HK-2 (cell line): ENCODE measurements at regions not wholly inside any gene's neighbourhood (a gene's known extent, or its start where the extent isn't known, plus 50 kb on each side); places are given as distances from the start of the nearest gene placed in this dataset.

Source experiments
- DNase-seq: peaks from one replicate; pipeline ENCODE4 v3.0.0-alpha.2; 2018; ENCODE audit not compliant: unreplicated experiment

DNA sequence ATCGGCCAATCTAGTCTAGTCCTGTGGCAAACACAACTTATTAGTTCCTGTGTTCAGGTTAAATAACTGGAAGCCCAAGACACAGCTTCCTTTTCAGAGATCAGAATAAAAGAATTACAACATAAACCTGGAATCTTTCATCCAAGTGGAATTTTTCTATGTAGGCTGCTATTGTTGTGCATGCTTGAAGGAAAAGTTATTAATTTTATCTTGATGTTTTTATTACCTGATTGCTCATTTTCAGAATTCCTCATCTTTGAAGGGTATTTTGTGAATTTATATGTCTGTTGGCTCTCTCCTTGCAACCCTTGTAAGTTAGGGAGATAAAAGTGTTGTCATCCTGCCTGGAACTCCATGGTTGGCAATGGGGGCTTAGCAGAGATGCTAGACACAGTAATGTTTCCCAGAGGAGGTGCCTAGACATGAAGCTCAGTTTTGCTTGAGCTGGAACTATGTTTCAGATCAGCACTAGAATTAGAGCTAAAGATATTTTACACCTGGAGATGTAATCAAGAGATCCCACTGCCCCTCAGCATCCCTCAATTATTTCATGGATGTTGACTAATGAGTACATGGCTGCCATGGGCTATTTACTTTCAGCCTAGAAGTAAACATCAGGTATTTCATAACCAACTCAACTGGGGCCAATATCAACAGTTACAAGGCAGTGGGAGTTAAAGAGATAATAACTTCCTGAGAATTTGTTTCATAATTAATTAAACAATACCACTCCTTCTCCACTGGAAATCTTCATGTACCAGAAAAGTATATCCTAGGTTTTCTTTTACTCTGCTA is 367.0 kb upstream of the MARCKS start:
- no peak for DNase-seq

DNA sequence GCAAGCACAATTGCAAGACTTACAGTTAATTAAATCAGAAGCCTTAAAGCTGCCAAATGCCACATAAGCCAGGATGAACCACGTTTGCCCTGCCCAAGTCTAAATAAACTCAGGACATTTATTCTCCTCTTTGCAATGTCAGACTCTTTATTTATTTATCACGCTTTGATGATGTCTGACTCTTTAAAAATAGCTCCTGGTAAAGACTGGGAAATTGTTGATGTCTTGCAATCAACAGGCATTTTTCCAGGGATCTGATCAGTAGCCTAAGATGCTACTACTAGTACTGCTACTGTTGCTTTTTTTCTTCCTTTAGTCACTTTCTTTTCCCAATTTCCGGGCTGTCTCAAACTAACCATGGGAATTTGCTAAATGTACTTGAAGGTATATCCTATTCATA is 365.8 kb upstream of the MARCKS start:
- no peak for DNase-seq

DNA sequence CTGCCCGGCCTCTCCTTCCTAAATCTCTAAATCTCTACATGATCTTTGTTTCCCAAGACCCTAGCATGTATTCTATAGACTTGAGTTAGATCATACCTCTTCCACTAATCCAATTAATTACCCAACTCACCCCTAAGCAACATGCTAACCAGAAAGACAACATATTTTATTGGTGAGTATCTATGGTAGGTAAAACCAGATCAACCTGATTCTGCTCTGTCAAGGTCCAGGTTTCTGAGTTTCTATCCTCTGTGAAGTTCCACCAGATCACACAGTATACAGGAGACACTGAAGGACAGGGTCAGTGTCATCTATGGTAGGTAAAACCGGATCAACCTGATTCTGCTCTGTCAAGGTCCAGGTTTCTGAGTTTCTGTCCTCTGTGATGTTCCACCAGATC is 363.2 kb upstream of the MARCKS start:
- no peak for DNase-seq

DNA sequence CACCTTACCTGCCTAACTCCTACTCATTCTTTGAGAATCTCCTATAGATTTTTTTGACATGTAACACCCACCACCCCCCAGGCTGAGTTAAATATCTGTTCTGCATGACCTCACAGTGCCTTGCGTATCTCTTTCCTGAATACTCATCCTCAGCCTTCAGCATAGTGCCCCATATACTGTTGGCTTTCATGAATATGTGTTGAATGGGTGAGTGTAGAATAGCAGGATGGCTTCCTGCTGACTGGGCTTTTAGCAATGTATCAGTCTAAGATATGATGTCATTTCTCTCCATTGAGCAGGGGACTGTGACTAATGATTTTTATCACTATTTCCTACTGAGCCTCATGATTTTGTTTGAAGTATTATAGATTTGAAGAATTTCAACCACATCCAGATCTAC is 361.6 kb upstream of the MARCKS start:
- DNase-seq: peak; percentile 28

DNA sequence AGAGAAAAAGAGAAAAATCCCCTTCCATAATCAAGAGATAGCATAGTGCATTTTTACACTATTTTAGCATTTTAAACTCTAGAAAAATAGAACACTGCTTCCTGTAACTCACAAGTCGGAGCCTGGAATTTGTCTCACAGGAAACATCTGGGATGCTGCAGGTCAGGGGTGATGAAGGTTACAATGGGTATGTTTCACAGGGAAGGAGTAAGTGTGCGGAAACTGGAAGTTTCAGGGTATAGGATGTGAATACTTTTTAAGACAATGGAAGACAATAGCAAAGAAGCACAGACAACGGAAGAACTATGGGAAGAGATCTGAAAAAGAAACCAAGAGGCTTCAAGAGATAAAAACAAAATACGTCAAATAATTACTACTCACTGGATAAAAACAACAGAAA is 361.0 kb upstream of the MARCKS start:
- no peak for DNase-seq

DNA sequence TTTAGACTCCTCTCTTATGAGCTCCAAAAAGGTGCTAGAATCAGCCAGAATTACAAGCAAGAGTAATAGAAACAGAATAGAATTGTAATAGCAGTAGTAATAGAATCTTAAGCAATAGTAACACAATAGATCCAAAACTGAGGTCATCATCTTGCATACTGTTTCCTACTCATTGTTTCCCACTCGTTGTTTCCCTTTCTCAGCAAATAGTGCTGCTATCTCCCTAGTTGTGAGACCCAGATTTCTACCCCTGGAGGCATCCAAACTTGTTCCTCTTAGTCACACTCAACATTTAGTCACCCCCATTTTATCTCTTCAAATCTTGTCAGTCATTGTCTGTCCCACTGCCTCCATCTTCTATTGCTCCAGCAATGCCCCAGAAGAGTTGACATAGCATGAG is 356.9 kb upstream of the MARCKS start:
- no peak for DNase-seq

DNA sequence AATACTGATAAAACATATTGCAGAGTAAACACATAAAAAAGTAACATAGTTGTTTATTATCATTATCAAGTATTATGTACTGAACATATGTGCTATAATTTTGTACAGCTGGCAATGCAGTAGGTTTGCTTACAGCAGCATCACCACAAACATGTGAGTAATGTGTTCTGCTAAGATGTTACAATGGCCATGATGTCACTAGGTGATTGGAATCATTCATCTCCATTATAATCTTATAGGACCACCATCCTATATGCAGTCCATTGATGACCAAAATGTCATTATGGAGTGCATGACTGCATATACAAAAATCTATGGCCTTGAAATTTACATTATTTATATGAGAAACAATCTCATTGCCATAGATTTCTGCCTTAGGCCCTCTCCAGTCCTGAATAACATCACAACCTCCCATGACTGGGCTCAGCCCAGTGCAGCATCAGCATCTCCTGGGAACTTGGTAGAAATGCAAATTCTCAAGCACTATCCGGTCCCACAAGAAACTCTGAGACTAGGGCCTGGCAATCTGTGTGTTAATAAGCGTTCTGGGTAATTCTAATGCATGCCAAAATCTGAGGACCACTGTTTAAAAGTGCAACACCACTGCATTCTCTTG is 352.0 kb upstream of the MARCKS start:
- no peak for DNase-seq

DNA sequence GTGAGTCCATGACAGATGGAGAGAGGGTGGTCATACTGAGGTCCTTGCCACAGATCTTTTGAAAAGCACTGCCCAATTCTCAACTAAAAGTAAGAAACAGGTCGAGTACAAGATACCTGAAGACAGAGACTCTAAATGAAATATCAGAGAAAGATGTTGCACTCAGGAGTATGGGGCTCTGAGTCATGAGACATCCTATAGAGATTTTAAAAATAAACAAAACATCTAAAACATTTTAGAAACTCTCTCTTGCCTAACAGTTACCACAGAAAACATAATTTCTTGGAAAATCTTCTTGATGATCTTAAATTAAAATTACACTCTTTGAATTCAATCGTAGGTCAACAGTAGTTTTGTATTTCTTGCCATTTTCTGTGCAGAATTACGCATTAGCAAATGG is 348.9 kb upstream of the MARCKS start:
- DNase-seq: no peak

DNA sequence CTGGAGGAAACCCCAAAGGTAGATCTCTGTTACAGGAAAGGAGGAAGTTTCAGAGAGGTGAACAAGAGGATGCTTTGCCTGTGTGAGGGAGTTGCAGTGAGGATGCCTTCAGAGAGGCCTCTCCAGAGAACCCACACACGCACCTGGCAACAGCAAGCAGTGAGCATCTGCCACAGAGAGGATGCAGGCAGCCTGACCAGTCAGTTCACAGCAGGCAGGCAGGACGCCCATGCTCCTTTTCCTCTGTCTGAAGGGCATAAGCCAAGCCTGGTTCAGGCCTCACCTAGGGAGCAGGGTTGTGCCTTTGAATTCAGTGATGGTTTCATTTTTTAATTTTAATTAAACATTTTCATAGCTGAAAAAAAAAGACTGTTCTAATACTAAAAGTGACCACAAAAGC is 346.0 kb upstream of the MARCKS start:
- DNase-seq: no peak

DNA sequence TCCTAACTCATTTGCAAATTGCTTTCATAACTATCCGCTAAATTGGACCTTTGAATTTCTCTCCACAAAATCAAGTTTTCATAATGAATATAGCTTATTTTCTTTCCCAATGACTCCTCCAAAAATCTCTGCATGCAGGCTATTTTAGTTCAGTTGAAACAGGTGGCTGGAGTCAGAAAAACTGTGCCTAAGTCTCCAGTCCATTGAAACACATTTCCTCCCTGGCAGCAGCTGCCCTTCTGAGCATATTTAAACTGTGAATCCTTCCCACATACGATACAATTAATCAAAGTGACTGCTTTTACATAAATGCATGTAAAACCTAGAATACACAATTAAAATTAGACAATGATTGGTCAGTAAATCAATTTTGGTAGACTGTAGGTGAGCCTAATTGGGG is 344.6 kb upstream of the MARCKS start:
- no peak for DNase-seq

DNA sequence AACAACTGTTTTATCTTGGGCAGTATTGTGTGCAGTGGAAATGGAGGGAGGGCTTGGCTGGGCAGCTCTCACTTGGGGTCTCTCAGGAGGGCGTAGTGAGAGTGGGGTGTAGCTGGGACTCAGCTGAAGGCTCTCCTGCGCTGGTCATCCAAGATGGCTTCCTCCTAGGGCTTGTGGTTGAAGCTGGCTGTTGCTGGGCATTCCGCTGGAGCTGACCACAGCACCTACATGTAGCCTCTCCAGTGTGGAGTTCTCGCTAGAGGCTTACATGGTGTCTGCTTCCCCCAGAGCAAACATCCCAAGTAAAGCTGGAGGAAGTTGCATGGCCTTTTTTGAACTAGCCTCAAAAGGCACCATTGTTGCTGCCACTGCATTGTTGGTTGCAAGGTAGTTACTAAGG is 344.1 kb upstream of the MARCKS start:
- DNase-seq: no peak

DNA sequence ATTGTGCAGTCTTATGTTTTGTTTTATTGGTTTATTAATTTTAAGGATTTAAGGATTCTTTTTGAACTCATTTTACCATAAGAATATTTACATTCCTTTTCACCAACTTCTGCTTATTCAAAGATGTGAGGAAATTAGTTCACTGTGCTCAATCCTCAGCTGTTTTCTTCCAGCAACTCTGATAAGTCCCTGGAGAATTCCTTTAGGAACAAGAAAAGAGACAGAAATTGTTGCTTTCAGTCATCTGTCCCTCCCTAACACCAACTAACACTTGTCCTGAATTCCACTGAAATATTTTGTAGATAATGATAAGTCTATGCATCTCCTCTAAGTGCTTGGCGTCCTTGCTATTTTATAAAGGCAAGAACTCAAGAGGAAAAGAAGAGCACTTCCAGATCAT is 334.8 kb upstream of the MARCKS start:
- no peak for DNase-seq

DNA sequence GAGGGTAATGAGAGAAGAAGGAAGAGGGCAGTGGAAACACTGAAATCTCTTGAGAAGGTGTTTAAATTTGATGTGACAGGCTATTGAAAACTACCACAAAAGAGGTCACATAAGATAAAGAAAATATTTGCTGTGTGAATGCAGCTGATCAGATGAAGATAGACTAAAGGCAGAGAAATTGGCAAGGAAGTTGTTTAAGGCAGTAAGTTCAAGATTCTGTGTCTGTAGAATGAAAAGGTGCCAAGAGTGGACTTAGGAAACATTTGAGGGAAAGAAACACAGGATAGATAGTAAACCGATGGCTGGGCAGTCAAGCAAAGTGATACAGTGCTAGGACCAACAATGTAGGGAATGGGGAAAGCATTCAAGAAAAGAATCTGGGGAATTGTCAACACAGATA is 332.3 kb upstream of the MARCKS start:
- no peak for DNase-seq

DNA sequence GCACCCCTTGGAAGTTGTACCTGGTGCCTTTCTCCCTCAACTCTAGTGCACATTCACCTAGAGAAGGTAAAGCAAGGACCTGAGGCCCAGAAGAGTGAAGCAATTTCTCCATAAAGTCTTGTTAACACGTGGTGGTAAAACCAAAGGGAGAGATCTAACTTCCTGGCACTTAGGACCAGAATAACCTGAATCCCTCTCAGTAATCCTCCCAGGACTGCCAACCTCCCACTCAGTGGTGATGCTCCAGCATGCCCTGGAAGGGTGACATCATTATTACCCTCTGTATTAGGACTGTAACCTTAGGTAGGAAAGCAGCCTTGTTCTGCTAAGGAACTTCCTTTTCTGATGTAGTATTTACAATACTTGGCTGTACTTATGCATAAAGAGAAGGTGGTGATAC is 330.6 kb upstream of the MARCKS start:
- DNase-seq: no peak

DNA sequence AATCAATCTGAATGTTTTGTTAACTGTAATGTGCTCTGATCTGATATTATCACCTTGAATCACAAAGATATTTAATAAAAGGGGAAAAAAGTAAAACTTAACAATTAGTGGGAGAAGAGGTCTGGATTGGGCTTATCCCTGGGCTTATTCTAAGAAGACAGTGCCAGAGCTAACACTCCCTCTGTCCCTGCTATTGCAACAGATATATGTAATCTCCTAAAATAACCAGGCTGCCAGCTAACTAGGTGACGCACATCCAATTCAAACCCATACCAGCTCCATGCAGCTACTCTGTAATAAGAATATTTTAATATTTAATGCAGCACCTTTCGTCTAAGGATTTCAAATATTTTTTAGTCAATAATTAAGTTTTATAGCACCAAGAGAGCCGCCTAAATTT is 330.1 kb upstream of the MARCKS start:
- no peak for DNase-seq

DNA sequence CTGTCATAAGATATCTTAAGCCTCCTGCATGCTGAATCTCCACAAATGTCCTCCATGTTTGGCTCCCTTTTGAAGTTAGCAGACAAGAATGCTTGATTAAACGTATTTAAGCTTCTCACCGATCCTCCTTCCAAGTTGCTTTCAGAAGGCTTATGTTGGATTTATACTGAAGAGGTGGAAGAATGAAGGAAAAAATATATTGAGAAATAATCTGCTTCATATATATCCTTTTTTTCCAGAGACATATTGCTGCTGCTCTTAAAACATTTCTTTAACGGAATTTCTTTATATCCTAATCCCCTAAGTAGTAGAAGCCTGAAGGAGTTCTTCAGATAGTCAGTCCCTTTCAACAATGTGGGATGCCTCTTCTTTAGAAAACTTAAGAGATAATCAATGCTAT is 329.0 kb upstream of the MARCKS start:
- DNase-seq: no peak

DNA sequence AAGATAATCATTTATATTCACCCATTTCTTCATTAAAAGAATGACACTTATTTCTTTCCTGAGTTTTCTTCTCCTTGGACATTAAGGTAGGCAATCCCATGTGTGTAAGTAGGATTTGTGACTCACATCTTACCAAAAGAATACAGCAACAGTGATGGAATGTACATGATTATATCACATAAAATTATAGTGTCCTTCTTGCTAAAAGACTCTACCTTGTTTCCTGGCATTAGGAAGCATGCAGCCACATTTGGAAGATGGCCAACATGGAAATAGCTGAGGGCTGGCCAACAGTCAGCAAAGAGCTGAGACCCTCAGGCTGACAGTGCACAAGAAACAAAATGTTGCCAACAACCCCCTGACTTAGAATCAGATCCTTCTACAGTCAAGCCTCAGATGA is 327.9 kb upstream of the MARCKS start:
- no peak for DNase-seq

DNA sequence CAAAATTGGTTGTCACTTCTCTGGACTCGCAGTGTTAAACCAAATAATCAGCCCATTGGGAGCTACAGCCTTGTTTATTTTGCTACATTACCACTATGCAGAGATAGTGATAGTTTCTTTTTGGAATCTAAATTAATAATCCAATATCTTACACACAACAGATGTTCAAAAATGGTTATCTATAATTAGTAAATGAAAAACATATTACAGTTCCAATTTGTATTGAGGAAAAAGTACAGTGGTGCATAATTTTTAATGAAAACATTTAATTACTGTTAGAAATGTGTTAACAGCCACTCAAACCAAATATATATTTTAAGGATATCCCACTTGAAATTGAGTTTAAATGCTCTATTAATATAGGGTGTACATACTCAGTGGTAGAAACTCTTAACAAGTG is 327.3 kb upstream of the MARCKS start:
- no peak for DNase-seq

DNA sequence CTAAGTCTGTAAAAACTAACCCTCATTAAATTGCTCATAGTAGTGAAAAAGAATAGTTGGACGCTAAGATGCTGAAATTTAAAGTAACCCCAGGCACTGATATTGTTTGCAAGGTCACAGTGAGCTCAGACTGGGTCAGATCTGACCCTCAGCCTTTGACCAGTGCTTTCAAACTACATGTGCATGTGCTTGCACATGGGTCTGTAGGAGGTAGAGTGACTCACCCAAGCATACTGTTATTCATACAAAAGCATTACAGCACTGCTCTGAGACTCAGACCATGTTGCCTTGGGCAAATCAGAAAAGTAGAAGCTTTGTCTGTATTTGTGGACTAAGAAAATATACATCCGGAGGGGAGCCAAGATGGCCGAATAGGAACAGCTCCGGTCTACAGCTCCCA is 326.4 kb upstream of the MARCKS start:
- no peak for DNase-seq

DNA sequence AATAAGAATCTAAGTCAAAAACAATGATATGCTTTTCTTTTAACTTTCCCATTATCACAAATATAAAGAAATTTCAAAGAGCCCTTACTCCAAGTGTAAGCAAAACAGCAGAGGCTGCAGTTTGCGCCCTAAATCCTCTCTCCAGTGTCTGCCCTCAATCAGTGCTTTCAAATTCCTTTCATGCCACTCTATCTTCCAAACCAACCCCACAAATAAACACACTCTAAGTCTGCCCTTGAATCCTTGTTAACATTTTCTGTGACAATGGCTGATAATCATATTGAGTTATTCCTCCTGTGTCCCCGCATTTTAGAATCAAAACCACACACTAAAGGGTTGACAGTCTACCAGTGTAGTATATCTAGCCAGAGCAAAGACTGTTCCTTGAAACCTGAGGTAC is 317.9 kb upstream of the MARCKS start:
- no peak for DNase-seq

DNA sequence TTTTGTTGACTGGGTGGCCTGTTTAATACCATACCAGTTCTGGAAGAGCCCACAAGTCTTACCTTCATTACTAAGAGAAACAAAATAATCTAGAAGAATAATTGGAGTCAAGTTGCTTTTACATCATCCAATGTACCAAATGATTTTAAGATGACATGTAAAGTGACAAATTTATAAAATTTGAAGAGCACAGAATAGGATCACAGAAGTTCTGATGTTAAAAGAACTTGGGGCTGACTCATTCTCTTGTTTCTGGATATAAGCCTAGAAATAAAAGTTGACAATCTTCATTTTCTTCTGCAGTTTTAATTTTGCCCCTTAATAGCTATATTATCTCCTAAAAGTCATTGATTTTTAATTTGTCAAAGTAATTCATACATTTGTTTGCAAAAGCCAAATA is 317.5 kb upstream of the MARCKS start:
- no peak for DNase-seq

DNA sequence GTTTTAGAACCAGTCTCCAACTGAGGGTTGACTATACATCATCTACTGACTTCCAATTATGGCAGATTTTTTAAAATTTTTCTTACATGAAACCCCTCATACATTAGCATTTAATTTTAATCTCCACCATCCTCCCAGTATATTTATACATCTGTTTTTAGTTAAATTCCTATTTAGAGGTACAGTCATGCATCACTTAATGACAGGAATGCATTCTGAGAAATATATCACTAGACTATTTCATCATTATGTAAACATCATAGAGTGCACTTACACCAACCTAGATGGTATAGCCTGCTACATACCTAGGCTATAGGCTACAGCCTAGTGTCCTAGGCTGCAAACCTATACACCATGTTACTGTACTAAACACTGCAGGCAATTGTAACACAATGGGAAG is 316.7 kb upstream of the MARCKS start:
- no peak for DNase-seq

DNA sequence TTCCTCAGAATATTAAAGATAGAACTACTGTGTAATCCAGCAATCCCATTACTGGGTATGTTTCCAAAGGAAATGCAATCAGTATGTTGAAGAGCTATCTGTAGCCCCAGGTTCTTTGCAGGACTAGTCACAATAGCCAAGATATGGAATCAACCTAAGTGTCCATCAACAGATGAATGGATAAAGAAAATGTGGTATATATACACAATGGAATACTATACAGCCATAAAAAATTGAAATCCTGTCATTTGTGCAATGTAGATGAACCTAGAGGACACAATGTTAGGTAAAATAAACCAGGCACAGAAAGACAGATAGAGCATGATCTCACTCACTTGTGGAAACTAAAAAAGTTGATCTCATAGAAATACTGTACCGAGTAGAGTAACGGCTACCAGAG is 306.0 kb upstream of the MARCKS start:
- no peak for DNase-seq

DNA sequence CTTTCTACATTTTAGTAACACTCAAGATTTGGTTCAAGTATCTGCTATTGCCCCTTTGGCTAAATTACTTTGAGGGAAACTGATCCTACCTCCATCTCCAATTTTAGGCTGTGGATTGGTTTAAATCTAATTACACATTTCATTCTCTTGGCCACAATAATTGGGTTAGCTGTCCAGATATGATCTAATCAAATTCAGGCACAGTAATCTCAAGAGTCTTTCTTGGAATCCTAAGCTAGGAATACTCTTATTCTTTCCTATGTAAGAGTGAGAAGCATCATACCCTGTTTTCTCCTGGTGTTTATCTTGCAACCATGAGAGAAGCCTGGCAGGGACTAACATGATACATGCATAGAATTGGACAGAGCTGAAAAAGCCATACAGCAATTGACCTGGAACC is 300.4 kb upstream of the MARCKS start:
- no peak for DNase-seq
